ENCODE measurements at regions not wholly inside any gene's neighbourhood (a gene's known extent, or its start where the extent isn't known, plus 50 kb on each side); places are given as distances from the start of the nearest gene placed in this dataset.

- H3K27ac ChIP-seq (ENCODE audit: insufficient read depth in 1 of 2, low read depth in 1 of 2, low read length in 2 of 2, poor library complexity in 1 of 2, severe bottlenecking in 2 of 2), result no peak overlapping the region
- no peaks in the 10 kb centered on the region for H3K9me3 ChIP-seq (ENCODE audit: control extremely low read depth in 1 of 5, control insufficient read depth in 4 of 5, insufficient read depth in 2 of 5, low read depth in 1 of 5, low read length in 4 of 5)
- no peaks in the 10 kb centered on the region for H3K27me3 ChIP-seq (replicated peaks in 2 of 5; ENCODE audit: control insufficient read depth in 4 of 5, insufficient read depth in 5 of 5, low read length in 4 of 5)
- H3K36me3 ChIP-seq (ENCODE audit: control insufficient read depth in 4 of 4, insufficient read depth in 4 of 4, low read length in 3 of 4), result no peaks in the 10 kb centered on the region
- H3K4me1 ChIP-seq (ENCODE audit: control extremely low read depth in 1 of 4, control insufficient read depth in 4 of 4, insufficient read depth in 4 of 4, low read length in 3 of 4), result no peaks in the 10 kb centered on the region
- POLR2A ChIA-PET, result no interaction called here
- CTCF ChIA-PET, result no interaction called here
- H3K4me3 ChIP-seq (ENCODE audit: control insufficient read depth in 1 of 7, extremely low read depth in 1 of 7, insufficient read depth in 4 of 7, low read depth in 2 of 7, low read length in 6 of 7), result no peak overlapping the region
- no peak for DNase-seq
- WGBS (ENCODE audit: insufficient coverage), result no CpG with 5 or more reads among the region's 5 CpGs
Measured at GRCh38 chr14:71525663-71526221, 406.5 kb upstream of the RGS6 start.

- no peaks in the 10 kb centered on the region for H3K4me1 ChIP-seq (ENCODE audit: control extremely low read depth in 1 of 4, control insufficient read depth in 4 of 4, insufficient read depth in 4 of 4, low read length in 3 of 4)
- H3K27ac ChIP-seq (ENCODE audit: insufficient read depth in 1 of 2, low read depth in 1 of 2, low read length in 2 of 2, poor library complexity in 1 of 2, severe bottlenecking in 2 of 2), result no peak overlapping the region
- no peak overlapping the region for H3K4me3 ChIP-seq (ENCODE audit: control insufficient read depth in 1 of 7, extremely low read depth in 1 of 7, insufficient read depth in 4 of 7, low read depth in 2 of 7, low read length in 6 of 7)
- no peaks in the 10 kb centered on the region for H3K27me3 ChIP-seq (replicated peaks in 2 of 5; ENCODE audit: control insufficient read depth in 4 of 5, insufficient read depth in 5 of 5, low read length in 4 of 5)
- ChIA-PET POLR2A (no interaction called here), CTCF (no interaction called here)
- H3K9me3 ChIP-seq (ENCODE audit: control extremely low read depth in 1 of 5, control insufficient read depth in 4 of 5, insufficient read depth in 2 of 5, low read depth in 1 of 5, low read length in 4 of 5), result no peaks in the 10 kb centered on the region
- no peaks in the 10 kb centered on the region for H3K36me3 ChIP-seq (ENCODE audit: control insufficient read depth in 4 of 4, insufficient read depth in 4 of 4, low read length in 3 of 4)
- DNase-seq, result no peak
- 94% methylated on average over 2 of the region's 3 CpGs for WGBS (ENCODE audit: insufficient coverage)
Measured at GRCh38 chr14:71526388-71526787, 405.8 kb upstream of the RGS6 start.

GRCh38 chr14:71527838-71528237, 404.4 kb upstream of the RGS6 start:
- 90% methylated on average over 6 of the region's 8 CpGs for WGBS (ENCODE audit: insufficient coverage)
- Histone ChIP-seq H3K36me3 (ENCODE audit: control insufficient read depth in 4 of 4, insufficient read depth in 4 of 4, low read length in 3 of 4) (no peaks in the 10 kb centered on the region), H3K4me1 (ENCODE audit: control extremely low read depth in 1 of 4, control insufficient read depth in 4 of 4, insufficient read depth in 4 of 4, low read length in 3 of 4) (no peaks in the 10 kb centered on the region), H3K9me3 (ENCODE audit: control extremely low read depth in 1 of 5, control insufficient read depth in 4 of 5, insufficient read depth in 2 of 5, low read depth in 1 of 5, low read length in 4 of 5) (no peaks in the 10 kb centered on the region), H3K27ac (ENCODE audit: insufficient read depth in 1 of 2, low read depth in 1 of 2, low read length in 2 of 2, poor library complexity in 1 of 2, severe bottlenecking in 2 of 2) (no peak overlapping the region), H3K4me3 (ENCODE audit: control insufficient read depth in 1 of 7, extremely low read depth in 1 of 7, insufficient read depth in 4 of 7, low read depth in 2 of 7, low read length in 6 of 7) (no peak overlapping the region), H3K27me3 (replicated peaks in 2 of 5; ENCODE audit: control insufficient read depth in 4 of 5, insufficient read depth in 5 of 5, low read length in 4 of 5) (no peaks in the 10 kb centered on the region)
- ChIA-PET CTCF (interaction anchor here (1.0 kb wide), 1 partner anchor 25 kb away, joined by 3 read pairs; no protein-coding TSS in a partner anchor), POLR2A (no interaction called here)
- DNase-seq, result no peak

- Histone ChIP-seq H3K4me1 (ENCODE audit: control extremely low read depth in 1 of 4, control insufficient read depth in 4 of 4, insufficient read depth in 4 of 4, low read length in 3 of 4) (no peaks in the 10 kb centered on the region), H3K4me3 (ENCODE audit: control insufficient read depth in 1 of 7, extremely low read depth in 1 of 7, insufficient read depth in 4 of 7, low read depth in 2 of 7, low read length in 6 of 7) (no peak overlapping the region), H3K36me3 (ENCODE audit: control insufficient read depth in 4 of 4, insufficient read depth in 4 of 4, low read length in 3 of 4) (no peaks in the 10 kb centered on the region), H3K27me3 (replicated peaks in 2 of 5; ENCODE audit: control insufficient read depth in 4 of 5, insufficient read depth in 5 of 5, low read length in 4 of 5) (no peaks in the 10 kb centered on the region), H3K9me3 (ENCODE audit: control extremely low read depth in 1 of 5, control insufficient read depth in 4 of 5, insufficient read depth in 2 of 5, low read depth in 1 of 5, low read length in 4 of 5) (no peaks in the 10 kb centered on the region), H3K27ac (ENCODE audit: insufficient read depth in 1 of 2, low read depth in 1 of 2, low read length in 2 of 2, poor library complexity in 1 of 2, severe bottlenecking in 2 of 2) (no peak overlapping the region)
- ChIA-PET POLR2A (interaction anchor here (0.6 kb wide), 1 partner anchor 27 kb away, joined by 3 read pairs; no protein-coding TSS in a partner anchor), CTCF (no interaction called here)
- DNase-seq, result no peak
- 83% methylated on average over 1 of the region's 4 CpGs for WGBS (ENCODE audit: insufficient coverage)
Measured at GRCh38 chr14:71529848-71530247, 402.4 kb upstream of the RGS6 start.

GRCh38 chr14:71532344-71532743, 399.9 kb upstream of the RGS6 start:
- Histone ChIP-seq H3K27ac (ENCODE audit: insufficient read depth in 1 of 2, low read depth in 1 of 2, low read length in 2 of 2, poor library complexity in 1 of 2, severe bottlenecking in 2 of 2) (no peak overlapping the region), H3K9me3 (ENCODE audit: control extremely low read depth in 1 of 5, control insufficient read depth in 4 of 5, insufficient read depth in 2 of 5, low read depth in 1 of 5, low read length in 4 of 5) (no peaks in the 10 kb centered on the region), H3K27me3 (replicated peaks in 2 of 5; ENCODE audit: control insufficient read depth in 4 of 5, insufficient read depth in 5 of 5, low read length in 4 of 5) (no peaks in the 10 kb centered on the region), H3K4me1 (ENCODE audit: control extremely low read depth in 1 of 4, control insufficient read depth in 4 of 4, insufficient read depth in 4 of 4, low read length in 3 of 4) (no peaks in the 10 kb centered on the region), H3K4me3 (ENCODE audit: control insufficient read depth in 1 of 7, extremely low read depth in 1 of 7, insufficient read depth in 4 of 7, low read depth in 2 of 7, low read length in 6 of 7) (no peak overlapping the region), H3K36me3 (ENCODE audit: control insufficient read depth in 4 of 4, insufficient read depth in 4 of 4, low read length in 3 of 4) (no peaks in the 10 kb centered on the region)
- 100% methylated on average over 3 of the region's 4 CpGs for WGBS (ENCODE audit: insufficient coverage)
- ChIA-PET POLR2A (no interaction called here), CTCF (no interaction called here)
- DNase-seq, result no peak

- ChIA-PET POLR2A (no interaction called here), CTCF (no interaction called here)
- no peak for DNase-seq
- WGBS (ENCODE audit: insufficient coverage), result no CpG with 5 or more reads among the region's 3 CpGs
- H3K36me3 ChIP-seq (ENCODE audit: control insufficient read depth in 4 of 4, insufficient read depth in 4 of 4, low read length in 3 of 4), result no peaks in the 10 kb centered on the region
- H3K4me1 ChIP-seq (ENCODE audit: control extremely low read depth in 1 of 4, control insufficient read depth in 4 of 4, insufficient read depth in 4 of 4, low read length in 3 of 4), result no peaks in the 10 kb centered on the region
- H3K4me3 ChIP-seq (ENCODE audit: control insufficient read depth in 1 of 7, extremely low read depth in 1 of 7, insufficient read depth in 4 of 7, low read depth in 2 of 7, low read length in 6 of 7), result no peak overlapping the region
- no peaks in the 10 kb centered on the region for H3K9me3 ChIP-seq (ENCODE audit: control extremely low read depth in 1 of 5, control insufficient read depth in 4 of 5, insufficient read depth in 2 of 5, low read depth in 1 of 5, low read length in 4 of 5)
- no peaks in the 10 kb centered on the region for H3K27me3 ChIP-seq (replicated peaks in 2 of 5; ENCODE audit: control insufficient read depth in 4 of 5, insufficient read depth in 5 of 5, low read length in 4 of 5)
- H3K27ac ChIP-seq (ENCODE audit: insufficient read depth in 1 of 2, low read depth in 1 of 2, low read length in 2 of 2, poor library complexity in 1 of 2, severe bottlenecking in 2 of 2), result no peak overlapping the region
Measured at GRCh38 chr14:71532790-71533189, 399.4 kb upstream of the RGS6 start.

GRCh38 chr14:71533390-71533789, 398.8 kb upstream of the RGS6 start:
- Histone ChIP-seq H3K36me3 (ENCODE audit: control insufficient read depth in 4 of 4, insufficient read depth in 4 of 4, low read length in 3 of 4) (no peaks in the 10 kb centered on the region), H3K9me3 (ENCODE audit: control extremely low read depth in 1 of 5, control insufficient read depth in 4 of 5, insufficient read depth in 2 of 5, low read depth in 1 of 5, low read length in 4 of 5) (no peaks in the 10 kb centered on the region), H3K4me3 (ENCODE audit: control insufficient read depth in 1 of 7, extremely low read depth in 1 of 7, insufficient read depth in 4 of 7, low read depth in 2 of 7, low read length in 6 of 7) (no peak overlapping the region), H3K4me1 (ENCODE audit: control extremely low read depth in 1 of 4, control insufficient read depth in 4 of 4, insufficient read depth in 4 of 4, low read length in 3 of 4) (no peaks in the 10 kb centered on the region), H3K27ac (ENCODE audit: insufficient read depth in 1 of 2, low read depth in 1 of 2, low read length in 2 of 2, poor library complexity in 1 of 2, severe bottlenecking in 2 of 2) (no peak overlapping the region), H3K27me3 (replicated peaks in 2 of 5; ENCODE audit: control insufficient read depth in 4 of 5, insufficient read depth in 5 of 5, low read length in 4 of 5) (no peaks in the 10 kb centered on the region)
- no peak for DNase-seq
- ChIA-PET CTCF (no interaction called here), POLR2A (no interaction called here)
- WGBS (ENCODE audit: insufficient coverage), result 100% methylated on average over 2 of the region's 3 CpGs
